RWPE2 (cell line): ENCODE measurements at regions not wholly inside any gene's neighbourhood (a gene's known extent, or its start where the extent isn't known, plus 50 kb on each side); places are given as distances from the start of the nearest gene placed in this dataset.
"Not testable (repeated sequence)": the region's sequence is repeated elsewhere in the genome, so short reads cannot be mapped to it uniquely, and the experiment has no call there.

Experiments used
- ATAC-seq: fragments of 200-7000 bp; cut with Tn5 transposase; 3 replicates; pipeline ENCODE4 v1.9.1; 2021; ENCODE audit warnings: low read depth
- DNase-seq: peaks from one replicate; pipeline ENCODE4 v3.0.0-alpha.2; 2020; ENCODE audit warnings: low spot score
- H3K27ac ChIP-seq: fragments of 450-650 bp; 2 replicates; pipeline ENCODE4 v1.5.1; 2017; ENCODE audit warnings: mild to moderate bottlenecking; ENCODE audit not compliant: poor library complexity, severe bottlenecking
- H3K27me3 ChIP-seq: fragments of 250-450 bp; sonication (Bioruptor Pico); 2 replicates; pipeline ENCODE4 v1.5.1; 2021; ENCODE audit warnings: mild to moderate bottlenecking, moderate library complexity; ENCODE audit not compliant: insufficient read depth, poor library complexity, severe bottlenecking
- H3K36me3 ChIP-seq: fragments of 250-450 bp; sonication (Bioruptor Pico); 2 replicates; pipeline ENCODE4 v1.5.1; 2020; ENCODE audit warnings: low read depth, mild to moderate bottlenecking, moderate library complexity
- H3K4me1 ChIP-seq: fragments of 250-450 bp; sonication (Bioruptor Pico); 2 replicates; pipeline ENCODE4 v1.5.1; 2021; ENCODE audit warnings: mild to moderate bottlenecking, moderate library complexity; ENCODE audit not compliant: insufficient read depth, poor library complexity, severe bottlenecking
- H3K4me3 ChIP-seq: fragments of 250-450 bp; sonication (Bioruptor Pico); 2 replicates; pipeline ENCODE4 v1.5.1; 2021; ENCODE audit warnings: mild to moderate bottlenecking, moderate library complexity; ENCODE audit not compliant: severe bottlenecking
- H3K9me3 ChIP-seq: fragments of 250-450 bp; sonication (Bioruptor Pico); 2 replicates; pipeline ENCODE4 v1.5.1; 2021; ENCODE audit warnings: mild to moderate bottlenecking, moderate library complexity; ENCODE audit not compliant: severe bottlenecking
- TF ChIP-seq, protein P1 (sequence below): fragments of 450-650 bp; IDR thresholded peaks from one replicate; pipeline ENCODE4 v1.5.1; 2017; ENCODE audit warnings: mild to moderate bottlenecking, moderate library complexity; ENCODE audit not compliant: poor library complexity, severe bottlenecking

- no peak for ATAC-seq
- no peaks in the 10 kb centered on the region for H3K4me1 ChIP-seq
- no peaks in the 10 kb centered on the region for H3K9me3 ChIP-seq
- H3K36me3 ChIP-seq: no peaks in the 10 kb centered on the region
- no peaks in the 10 kb centered on the region for H3K27me3 ChIP-seq
- no peak overlapping the region for H3K4me3 ChIP-seq
- no peak for DNase-seq
- H3K27ac ChIP-seq: no peak overlapping the region
- TF ChIP-seq, protein P1, sequence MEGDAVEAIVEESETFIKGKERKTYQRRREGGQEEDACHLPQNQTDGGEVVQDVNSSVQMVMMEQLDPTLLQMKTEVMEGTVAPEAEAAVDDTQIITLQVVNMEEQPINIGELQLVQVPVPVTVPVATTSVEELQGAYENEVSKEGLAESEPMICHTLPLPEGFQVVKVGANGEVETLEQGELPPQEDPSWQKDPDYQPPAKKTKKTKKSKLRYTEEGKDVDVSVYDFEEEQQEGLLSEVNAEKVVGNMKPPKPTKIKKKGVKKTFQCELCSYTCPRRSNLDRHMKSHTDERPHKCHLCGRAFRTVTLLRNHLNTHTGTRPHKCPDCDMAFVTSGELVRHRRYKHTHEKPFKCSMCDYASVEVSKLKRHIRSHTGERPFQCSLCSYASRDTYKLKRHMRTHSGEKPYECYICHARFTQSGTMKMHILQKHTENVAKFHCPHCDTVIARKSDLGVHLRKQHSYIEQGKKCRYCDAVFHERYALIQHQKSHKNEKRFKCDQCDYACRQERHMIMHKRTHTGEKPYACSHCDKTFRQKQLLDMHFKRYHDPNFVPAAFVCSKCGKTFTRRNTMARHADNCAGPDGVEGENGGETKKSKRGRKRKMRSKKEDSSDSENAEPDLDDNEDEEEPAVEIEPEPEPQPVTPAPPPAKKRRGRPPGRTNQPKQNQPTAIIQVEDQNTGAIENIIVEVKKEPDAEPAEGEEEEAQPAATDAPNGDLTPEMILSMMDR: no peak
These were observed 68.0 kb upstream of the MAX start for GRCh38 chr14:65170318-65170717.

DNA sequence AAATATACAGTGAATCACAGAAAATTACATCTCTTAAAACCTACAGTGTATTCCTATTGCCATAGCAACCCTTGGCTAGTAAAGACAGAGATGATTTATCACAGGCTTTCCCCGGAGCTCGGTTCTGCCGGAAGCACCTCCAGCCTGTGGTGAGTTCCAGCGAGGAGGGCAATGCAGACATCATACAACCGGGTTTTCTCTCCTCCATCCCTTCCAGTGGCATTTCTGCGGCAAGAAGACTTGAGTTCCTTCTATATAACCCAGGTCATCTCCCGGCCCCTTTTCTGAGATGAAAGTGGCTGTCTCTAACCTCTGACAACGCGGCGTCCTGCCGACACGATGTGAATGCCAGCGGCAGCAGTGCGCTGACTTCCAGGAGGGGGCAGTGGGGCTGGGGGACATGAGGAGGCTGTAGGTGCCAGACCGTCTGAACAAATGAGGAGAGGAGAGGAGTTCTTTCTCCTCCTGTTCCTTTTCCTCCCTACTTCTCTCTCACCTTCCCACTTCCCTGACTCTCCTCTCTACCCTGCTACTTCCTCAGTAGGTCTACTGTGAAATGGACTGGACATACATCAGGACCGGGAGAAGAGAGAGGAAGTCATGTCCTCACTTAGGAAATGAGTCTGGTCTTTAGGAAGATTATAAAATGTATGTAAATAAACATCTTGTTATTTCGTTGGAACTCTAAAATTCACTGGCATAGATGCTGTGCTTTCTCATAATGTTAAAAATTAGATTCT lies 68.6 kb upstream of the MAX start:
- Histone ChIP-seq H3K4me1 (no peaks in the 10 kb centered on the region), H3K4me3 (no peak overlapping the region), H3K27me3 (no peaks in the 10 kb centered on the region), H3K36me3 (no peaks in the 10 kb centered on the region), H3K9me3 (no peaks in the 10 kb centered on the region), H3K27ac (no peak overlapping the region)
- ATAC-seq (peak; percentile 64; the same call in 2 of the 3 replicates), DNase-seq (no peak)
- TF ChIP-seq, protein P1: peak; percentile 15

DNA sequence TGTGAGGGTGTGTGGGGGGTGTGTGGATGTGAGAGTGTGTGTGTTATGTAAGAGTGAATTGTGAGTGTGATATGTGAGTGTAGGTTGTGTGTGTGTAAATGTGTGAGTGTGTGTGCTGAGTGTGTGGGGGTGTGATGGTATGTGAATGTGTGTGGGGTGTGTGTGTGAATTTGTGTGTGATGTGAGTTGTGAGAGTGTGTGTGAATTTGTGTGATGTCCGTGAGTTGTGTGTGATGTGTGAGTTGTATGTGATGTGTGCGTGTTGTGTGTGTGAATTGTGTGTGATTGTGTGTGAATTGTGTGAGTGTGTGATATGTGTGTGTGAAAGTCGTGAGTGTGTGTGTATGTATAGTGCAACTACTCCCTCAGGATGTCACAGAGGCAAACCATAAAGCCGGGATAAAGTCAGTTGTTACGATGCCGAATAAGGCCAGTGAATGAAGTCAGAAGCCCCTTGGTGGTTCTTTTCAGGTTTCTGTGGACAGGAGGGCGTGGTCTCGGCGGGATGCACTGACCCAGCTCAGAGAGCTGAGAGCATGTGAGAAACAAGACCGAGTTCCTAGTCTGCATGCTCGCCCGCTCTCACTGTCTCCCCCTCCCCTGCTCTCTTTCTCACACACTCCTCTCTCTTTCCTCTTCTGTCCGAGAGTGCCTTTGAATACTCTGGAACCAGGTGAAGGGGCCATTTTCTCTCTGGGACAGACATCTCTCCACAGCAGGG lies 71.8 kb upstream of the MAX start:
- TF ChIP-seq, protein P1: no peak
- ATAC-seq: no peak
- Histone ChIP-seq H3K27ac (no peak overlapping the region), H3K9me3 (no peaks in the 10 kb centered on the region), H3K4me1 (no peaks in the 10 kb centered on the region), H3K36me3 (no peaks in the 10 kb centered on the region), H3K4me3 (no peak overlapping the region), H3K27me3 (no peaks in the 10 kb centered on the region)
- DNase-seq: no peak

GRCh38 chr14:65174783-65175182 lies 72.5 kb upstream of the MAX start:
- TF ChIP-seq, protein P1: no peak
- no peak for ATAC-seq

DNA sequence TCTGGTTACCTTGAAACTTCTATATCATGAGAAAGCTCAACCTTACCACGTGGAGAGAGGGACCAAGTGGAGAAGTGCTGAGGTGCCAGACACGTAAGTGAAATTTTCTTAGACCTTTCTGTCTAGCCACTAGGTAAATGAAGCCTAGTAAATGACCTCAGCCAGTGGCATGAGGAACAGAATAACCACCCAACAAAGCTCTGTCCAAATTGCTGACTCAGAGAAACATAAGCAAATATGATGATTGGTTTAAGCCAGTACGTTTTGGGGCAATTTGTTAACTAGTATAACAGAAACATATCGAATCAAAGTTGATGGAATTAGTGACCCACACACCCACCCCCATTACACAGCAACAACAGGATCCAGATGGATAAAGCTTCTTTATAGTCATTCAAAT lies 75.2 kb upstream of the MAX start:
- Histone ChIP-seq H3K36me3 (no peaks in the 10 kb centered on the region), H3K9me3 (no peaks in the 10 kb centered on the region), H3K27me3 (no peaks in the 10 kb centered on the region), H3K27ac (no peak overlapping the region), H3K4me3 (no peak overlapping the region), H3K4me1 (peaks cover 14% of the 10 kb centered on the region)
- DNase-seq (no peak), ATAC-seq (no peak)
- TF ChIP-seq, protein P1: no peak

More at GRCh38 chr14:65174783-65175182, 72.5 kb upstream of the MAX start:
- Histone ChIP-seq H3K27ac (no peak overlapping the region), H3K4me1 (peaks cover 4% of the 10 kb centered on the region), H3K4me3 (no peak overlapping the region), H3K9me3 (no peaks in the 10 kb centered on the region), H3K27me3 (no peaks in the 10 kb centered on the region), H3K36me3 (no peaks in the 10 kb centered on the region)
- no peak for DNase-seq

- H3K27me3 ChIP-seq, DNase-seq, H3K36me3 ChIP-seq, ATAC-seq, H3K4me3 ChIP-seq, H3K9me3 ChIP-seq: not testable (repeated sequence)
- Histone ChIP-seq H3K27ac (peak overlapping the region; percentile 77), H3K4me1 (peaks cover 20% of the 10 kb centered on the region)
These were observed 76.9 kb upstream of the MAX start for GRCh38 chr14:65179231-65179630.
